ENCODE measurements at regions not wholly inside any gene's neighbourhood (a gene's known extent, or its start where the extent isn't known, plus 50 kb on each side); places are given as distances from the start of the nearest gene placed in this dataset.
"Not testable (repeated sequence)": the region's sequence is repeated elsewhere in the genome, so short reads cannot be mapped to it uniquely, and the experiment has no call there.

- WGBS, 2 experiments (ENCODE audit: extremely low coverage in 1 of 2, insufficient coverage in 1 of 2, insufficient read length in 1 of 2, insufficient replicate concordance in 2 of 2, low coverage in 1 of 2, low lambda C conversion rate in 2 of 2, missing lambda C conversion rate in 1 of 2) = 0% methylated on average over 3 of the region's 3 CpGs; no CpG with 5 or more reads in 1 of the 2 experiments
- H4K8ac ChIP-seq (ENCODE audit: extremely low read depth, insufficient read depth, low read length); H2BK12ac ChIP-seq (ENCODE audit: low read depth, low read length); H3K23me2 ChIP-seq (ENCODE audit: low read depth, low read length); H3K56ac ChIP-seq (replicated peaks; ENCODE audit: insufficient read length, low read depth, low read length); FAIRE-seq; H3K9me3 ChIP-seq (ENCODE audit: insufficient read depth in 2 of 2, low read depth in 1 of 2, low read length in 1 of 2); H3K23ac ChIP-seq (ENCODE audit: insufficient read length); H2BK20ac ChIP-seq (ENCODE audit: low read length); H3K14ac ChIP-seq (ENCODE audit: insufficient read length); H3K9ac ChIP-seq (replicated peaks in 1 of 4; ENCODE audit: extremely low read depth in 1 of 4, low read depth in 3 of 4, low read length in 3 of 4); H2BK120ac ChIP-seq (replicated peaks; ENCODE audit: low read depth, low read length); H2AFZ ChIP-seq (ENCODE audit: low read length); CTCF ChIA-PET (ENCODE audit: partially characterized antibody); H4K91ac ChIP-seq (replicated peaks; ENCODE audit: insufficient read length, low read length); H3K27me3 ChIP-seq (replicated peaks in 1 of 4; ENCODE audit: control insufficient read depth in 3 of 4, extremely low read depth in 1 of 4, insufficient read depth in 3 of 4, low read length in 3 of 4); H2BK5ac ChIP-seq (ENCODE audit: low read depth, low read length); DNase-seq (ENCODE audit: low read depth in 1 of 2, low spot score in 2 of 2); H3K4ac ChIP-seq (replicated peaks; ENCODE audit: insufficient read length, low read depth, low read length); H3K18ac ChIP-seq (ENCODE audit: extremely low read depth, low read length); H3K79me1 ChIP-seq (ENCODE audit: low read depth, low read length); H2BK15ac ChIP-seq (ENCODE audit: low read length); H2AK5ac ChIP-seq (ENCODE audit: low read depth, low read length); H4K20me1 ChIP-seq (replicated peaks in 1 of 2; ENCODE audit: control insufficient read depth in 1 of 2, insufficient read depth in 2 of 2, low read length in 2 of 2): not testable (repeated sequence)
- peak overlapping the region; percentile 45; the same call in 1 of the 2 replicates for H3K27ac ChIP-seq (ENCODE audit: low read depth, low read length)
- H3K36me3 ChIP-seq (ENCODE audit: control insufficient read depth in 2 of 4, insufficient read depth in 4 of 4, low read length in 3 of 4) = peaks cover 0 to 36% (median 5%) of the 10 kb centered on the region in 4 experiments; a peak in 4 of 8 replicates
- POLR2A ChIA-PET (ENCODE audit: partially characterized antibody) = interaction anchor here (0.9 to 6.8 kb wide), 17 partner anchors 9 to 292 kb away, joined by 3 to 79 read pairs (median 4); no protein-coding TSS in a partner anchor
- H3K4me3 ChIP-seq (ENCODE audit: extremely low read depth in 1 of 4, insufficient read depth in 2 of 4, low read depth in 3 of 4, low read length in 4 of 4) = peak overlapping the region in 1 of 4 experiments; percentile 28; a peak in 1 of 8 replicates
- H4K5ac ChIP-seq (ENCODE audit: insufficient read length, low read depth, low read length) = peak overlapping the region; percentile 93
- peaks cover 0 to 27% (median 12%) of the 10 kb centered on the region in 4 experiments; a peak in 3 of 7 replicates for H3K4me1 ChIP-seq (replicated peaks in 1 of 4; ENCODE audit: control insufficient read depth in 3 of 4, insufficient read depth in 4 of 4, low read length in 3 of 4)
- H3K79me2 ChIP-seq (ENCODE audit: control insufficient read depth in 1 of 2, insufficient read depth in 2 of 2, low read length in 2 of 2) = peaks cover 19 to 63% of the 10 kb centered on the region in 2 experiments
- peak overlapping the region in 1 of 2 experiments; percentile 93; a peak in 2 of 4 replicates for H3K4me2 ChIP-seq (ENCODE audit: insufficient read depth in 1 of 2, low read depth in 2 of 2, low read length in 2 of 2)
Measured at GRCh38 chr5:25446061-25446420, 801.3 kb upstream of the CDH10 start.

Measured in H1 (cell line).